IMR-90 (cell line): ENCODE measurements at regions not wholly inside any gene's neighbourhood (a gene's known extent, or its start where the extent isn't known, plus 50 kb on each side); places are given as distances from the start of the nearest gene placed in this dataset.

Experiments
- ATAC-seq: fragments of 200-7000 bp; cut with Tn5 transposase; 2 replicates; pipeline ENCODE4 v1.9.1; 2020; ENCODE audit warnings: low read depth, mild to moderate bottlenecking, moderate library complexity
- BruUV-seq: library from RNA; stranded (reverse); fragments of 400-500 nt; replicated peaks from 2 replicates; lab custom pipeline; 2021; lab: Mats Ljungman, UMichigan
- CTCF ChIA-PET: fragments of 300-600 bp; formaldehyde crosslinking; extraction: SDS; loops from one replicate; lab custom pipeline; 2021; ENCODE audit warnings: antibody characterized with exemption; lab: Yijun Ruan, JAX
- POLR2A ChIA-PET: fragments of 300-600 bp; sonication (Branson Sonifier 250); formaldehyde crosslinking; loops from one replicate; lab custom pipeline; 2022; ENCODE audit warnings: antibody characterized with exemption; ENCODE audit not compliant: unreplicated experiment; lab: Charles Lee
- DNase-seq: peaks from one replicate; pipeline ENCODE4 v3.0.0; 2013
- H2AFZ ChIP-seq: replicated peaks from 2 replicates; pipeline ENCODE3; 2013; ENCODE audit warnings: low read length, mild to moderate bottlenecking; ENCODE audit not compliant: poor library complexity
- H2AK5ac ChIP-seq: 2 replicates; pipeline ENCODE4 v1.6.1; 2013; ENCODE audit warnings: low read depth, low read length, inconsistent platforms
- H2AK9ac ChIP-seq: replicated peaks from 2 replicates; pipeline ENCODE3; 2013; ENCODE audit warnings: mild to moderate bottlenecking, low read depth, low read length, moderate library complexity; ENCODE audit not compliant: poor library complexity
- H2BK120ac ChIP-seq: 2 replicates; pipeline ENCODE4 v1.6.1; 2013; ENCODE audit warnings: low read depth, low read length, inconsistent platforms
- H2BK15ac ChIP-seq: 3 replicates; pipeline ENCODE4 v1.6.1; 2013; ENCODE audit warnings: low read depth, low read length, inconsistent platforms
- H2BK20ac ChIP-seq: 2 replicates; pipeline ENCODE4 v1.6.1; 2013; ENCODE audit warnings: low read depth, mild to moderate bottlenecking, inconsistent platforms, low read length, moderate library complexity
- H2BK5ac ChIP-seq: 2 replicates; pipeline ENCODE4 v1.6.1; 2013; ENCODE audit warnings: mild to moderate bottlenecking, low read depth, low read length, inconsistent platforms; ENCODE audit not compliant: poor library complexity, severe bottlenecking
- H3K14ac ChIP-seq: replicated peaks from 2 replicates; pipeline ENCODE4 v1.6.1; 2013; ENCODE audit warnings: low read depth, low read length, inconsistent platforms
- H3K18ac ChIP-seq: 2 replicates; pipeline ENCODE4 v1.6.1; 2013; ENCODE audit warnings: low read depth, low read length, control low read depth
- H3K23ac ChIP-seq: 2 replicates; pipeline ENCODE4 v1.6.1; 2013; ENCODE audit warnings: low read depth, low read length, inconsistent platforms
- H3K27ac ChIP-seq: 2 replicates; pipeline ENCODE4 v1.5.1; 2013; ENCODE audit warnings: mild to moderate bottlenecking, control low read depth, low read length; ENCODE audit not compliant: insufficient read depth
- H3K27me3 ChIP-seq: 2 replicates; pipeline ENCODE4 v1.6.1; 2013; ENCODE audit warnings: low read length; ENCODE audit not compliant: control insufficient read depth, insufficient read depth
- H3K36me3 ChIP-seq: 2 replicates; pipeline ENCODE4 v1.6.1; 2013; ENCODE audit warnings: low read length, mixed read lengths; ENCODE audit not compliant: control insufficient read depth, insufficient read depth
- H3K4ac ChIP-seq: 2 replicates; pipeline ENCODE4 v1.6.1; 2013; ENCODE audit warnings: low read depth, low read length, inconsistent platforms
- H3K4me1 ChIP-seq: 2 replicates; pipeline ENCODE4 v1.6.1; 2013; ENCODE audit warnings: low read length, mixed read lengths; ENCODE audit not compliant: control insufficient read depth, insufficient read depth
- H3K4me2 ChIP-seq: 2 replicates; pipeline ENCODE4 v1.6.1; 2013; ENCODE audit warnings: low read depth, mild to moderate bottlenecking, control low read depth, low read length, moderate library complexity
- H3K4me3 ChIP-seq: 2 replicates; pipeline ENCODE4 v1.5.1; 2013; ENCODE audit warnings: low read depth, mild to moderate bottlenecking, control low read depth, low read length, moderate library complexity; ENCODE audit not compliant: insufficient read depth
- H3K56ac ChIP-seq: 2 replicates; pipeline ENCODE4 v1.6.1; 2013; ENCODE audit warnings: low read length, inconsistent platforms; ENCODE audit not compliant: insufficient read depth; ENCODE audit errors: extremely low read depth
- H3K79me1 ChIP-seq, 2 experiments: 2 replicates each; pipeline ENCODE4 v1.6.1; 2013; ENCODE audit warnings: low read length in 2 of 2, inconsistent platforms in 1 of 2, low read depth in 1 of 2
- H3K9ac ChIP-seq: 2 replicates; pipeline ENCODE4 v1.6.1; 2013; ENCODE audit warnings: low read depth, low read length, control low read depth
- H3K9me1 ChIP-seq: 2 replicates; pipeline ENCODE4 v1.6.1; 2013; ENCODE audit warnings: low read length, inconsistent platforms; ENCODE audit not compliant: insufficient read depth
- H3K9me3 ChIP-seq: 2 replicates; pipeline ENCODE4 v1.6.1; 2013; ENCODE audit warnings: low read length; ENCODE audit not compliant: control insufficient read depth, insufficient read depth
- H4K20me1 ChIP-seq: 2 replicates; pipeline ENCODE4 v1.6.1; 2013; ENCODE audit warnings: low read length, inconsistent platforms; ENCODE audit not compliant: insufficient read depth
- H4K5ac ChIP-seq: 2 replicates; pipeline ENCODE4 v1.6.1; 2013; ENCODE audit warnings: mild to moderate bottlenecking, low read depth, low read length, control low read depth
- H4K8ac ChIP-seq, 2 experiments: 2 replicates each; pipeline ENCODE4 v1.6.1; 2013; ENCODE audit warnings: low read depth in 2 of 2, low read length in 2 of 2, control low read depth in 1 of 2, inconsistent platforms in 1 of 2
- H4K91ac ChIP-seq: 2 replicates; pipeline ENCODE4 v1.6.1; 2013; ENCODE audit warnings: low read depth, low read length, inconsistent platforms; ENCODE audit not compliant: insufficient read depth
- BHLHE40 ChIP-seq: fragments of 150-350 bp; IDR thresholded peaks from 2 replicates; pipeline ENCODE4 v1.6.1; 2016; ENCODE audit warnings: mild to moderate bottlenecking, low read depth, low read length
- CEBPB ChIP-seq: IDR thresholded peaks from 2 replicates; pipeline ENCODE4 v1.6.1; 2012; ENCODE audit warnings: low read depth, low read length, improper control_type of control experiment
- FOS ChIP-seq: fragments of 150-350 bp; IDR thresholded peaks from 2 replicates; pipeline ENCODE4 v1.6.1; 2016; ENCODE audit warnings: low read depth, low read length
- MAFK ChIP-seq: IDR thresholded peaks from 2 replicates; pipeline ENCODE4 v1.6.1; 2012; ENCODE audit warnings: low read depth, low read length, improper control_type of control experiment
- MAZ ChIP-seq: IDR thresholded peaks from 2 replicates; pipeline ENCODE4 v1.6.1; 2012; ENCODE audit warnings: low read depth, mild to moderate bottlenecking, low read length, improper control_type of control experiment, moderate library complexity, borderline replicate concordance
- MXI1 ChIP-seq: IDR thresholded peaks from 2 replicates; pipeline ENCODE4 v1.6.1; 2012; ENCODE audit warnings: low read depth, mild to moderate bottlenecking, low read length, moderate library complexity, borderline replicate concordance
- NFE2L2 ChIP-seq: fragments of 150-350 bp; IDR thresholded peaks from 2 replicates; pipeline ENCODE4 v1.6.1; 2016; ENCODE audit warnings: low read depth, mild to moderate bottlenecking, low read length
- POLR2A ChIP-seq: IDR thresholded peaks from 2 replicates; pipeline ENCODE4 v1.6.1; 2012; ENCODE audit warnings: mild to moderate bottlenecking, low read depth, low read length
- RAD21 ChIP-seq: IDR thresholded peaks from 2 replicates; pipeline ENCODE4 v1.6.1; 2012; ENCODE audit warnings: low read length, improper control_type of control experiment
- RCOR1 ChIP-seq: IDR thresholded peaks from 2 replicates; pipeline ENCODE4 v1.6.1; 2012; ENCODE audit warnings: mild to moderate bottlenecking, low read length, improper control_type of control experiment; ENCODE audit not compliant: insufficient replicate concordance
- RFX5 ChIP-seq: IDR thresholded peaks from 2 replicates; pipeline ENCODE4 v1.8.0; 2012; ENCODE audit warnings: low read depth, mild to moderate bottlenecking, low read length, moderate library complexity
- SMC3 ChIP-seq: fragments of 150-350 bp; IDR thresholded peaks from 2 replicates; pipeline ENCODE4 v1.6.1; 2016; ENCODE audit warnings: low read depth, mild to moderate bottlenecking, antibody characterized with exemption, low read length, moderate library complexity
- WGBS, 2 experiments: methylation state at CpG; one replicate each; pipeline versions ENCODE4 v1.1.5 to v1.1.7; 2013; ENCODE audit warnings: missing lambda C conversion rate in 2 of 2; ENCODE audit not compliant: insufficient read length in 1 of 2; ENCODE audit errors: extremely low coverage in 2 of 2; 5-methylcytosine and 5-hydroxymethylcytosine counted together
- dilution Hi-C: fragments of 300-500 bp; cut with HindIII; formaldehyde crosslinking; loops from one replicate; pipeline ENCODE4 v1.14.3; 2018; ENCODE audit warnings: low sequenced_read_pairs; ENCODE audit not compliant: unreplicated experiment
- in situ Hi-C: fragments of 300-500 bp; cut with MboI; formaldehyde crosslinking; loops from 3 replicates; pipeline ENCODE4 v1.14.3; 2019; ENCODE audit warnings: low sequenced_read_pairs, inconsistent platforms, mixed read lengths
- intact Hi-C: fragments of 100-400 bp; cut with micrococcal nuclease; formaldehyde crosslinking; loops from 2 replicates; pipeline ENCODE4 v1.10.0; 2022
- TF ChIP-seq, protein P1 (sequence below): conservative IDR thresholded peaks from 2 replicates; pipeline ENCODE4 v1.5.1; 2012; ENCODE audit warnings: mild to moderate bottlenecking, low read depth, low read length, improper control_type of control experiment
- TF ChIP-seq, protein P2 (sequence below): fragments of 150-350 bp; IDR thresholded peaks from 2 replicates; pipeline ENCODE4 v1.6.1; 2016; ENCODE audit warnings: low read depth, mild to moderate bottlenecking, low read length, moderate library complexity, borderline replicate concordance

DNA sequence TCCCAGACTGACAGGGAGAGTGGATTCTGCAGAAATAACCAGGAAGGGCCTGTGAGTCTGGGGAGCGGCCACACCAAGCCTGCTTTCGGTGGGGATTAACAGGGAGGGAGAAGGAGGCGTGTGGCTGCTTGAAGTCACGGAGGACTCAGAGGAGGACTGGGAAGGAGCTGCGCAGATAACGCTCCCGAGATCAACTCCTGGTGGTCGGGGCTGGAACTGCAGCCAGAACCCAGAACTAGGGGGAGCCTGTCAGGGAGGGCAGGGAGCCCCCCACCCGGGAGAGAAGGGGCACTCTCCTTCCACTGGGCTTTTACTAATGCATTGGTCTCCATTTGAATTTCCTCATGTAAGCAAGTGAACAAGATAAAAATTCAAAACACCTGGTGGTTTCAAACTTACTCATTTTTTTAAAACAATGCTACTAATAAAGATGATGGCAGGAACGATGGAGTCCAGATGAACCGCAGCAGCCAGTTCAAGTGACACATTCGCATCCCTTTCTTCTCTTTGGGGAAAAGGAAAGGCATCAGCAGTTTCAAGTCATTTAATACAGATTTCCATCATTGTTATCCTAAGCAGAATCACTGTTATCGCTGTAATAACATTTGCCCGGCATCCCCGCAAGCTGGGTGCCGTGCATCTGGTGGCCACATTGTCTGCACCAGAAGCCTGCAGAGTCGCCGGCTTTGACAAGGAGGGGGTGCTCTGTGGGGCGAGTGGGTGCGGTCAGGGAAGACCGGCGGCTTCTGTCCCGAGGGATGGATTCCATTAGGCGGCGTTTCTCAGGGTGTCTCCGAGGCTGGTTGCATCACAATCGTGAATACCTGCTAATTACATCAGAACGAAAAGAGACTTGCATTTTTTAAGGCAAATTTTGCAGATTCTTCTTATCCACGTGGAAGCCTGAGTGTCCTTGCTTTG, 183.0 kb downstream of the FOXL1 start:
- intact Hi-C loops, result loop anchor here (2.0 to 10.0 kb wide), 2 partner anchors 185 to 303 kb away; no protein-coding TSS in a partner anchor
- in situ Hi-C loops, result no loop called here
- peak overlapping the region; percentile 92 for H2AFZ ChIP-seq
- TF ChIP-seq POLR2A (no peak), RFX5 (no peak), MXI1 (no peak), CEBPB (peak; percentile 67), SMC3 (peak; percentile 58), BHLHE40 (no peak), MAZ (peak; percentile 56; the same call in 1 of the 2 replicates), MAFK (peak; percentile 4; the same call in 1 of the 2 replicates), RCOR1 (no peak), RAD21 (peak; percentile 61), FOS (no peak), NFE2L2 (no peak)
- TF ChIP-seq, protein P1, sequence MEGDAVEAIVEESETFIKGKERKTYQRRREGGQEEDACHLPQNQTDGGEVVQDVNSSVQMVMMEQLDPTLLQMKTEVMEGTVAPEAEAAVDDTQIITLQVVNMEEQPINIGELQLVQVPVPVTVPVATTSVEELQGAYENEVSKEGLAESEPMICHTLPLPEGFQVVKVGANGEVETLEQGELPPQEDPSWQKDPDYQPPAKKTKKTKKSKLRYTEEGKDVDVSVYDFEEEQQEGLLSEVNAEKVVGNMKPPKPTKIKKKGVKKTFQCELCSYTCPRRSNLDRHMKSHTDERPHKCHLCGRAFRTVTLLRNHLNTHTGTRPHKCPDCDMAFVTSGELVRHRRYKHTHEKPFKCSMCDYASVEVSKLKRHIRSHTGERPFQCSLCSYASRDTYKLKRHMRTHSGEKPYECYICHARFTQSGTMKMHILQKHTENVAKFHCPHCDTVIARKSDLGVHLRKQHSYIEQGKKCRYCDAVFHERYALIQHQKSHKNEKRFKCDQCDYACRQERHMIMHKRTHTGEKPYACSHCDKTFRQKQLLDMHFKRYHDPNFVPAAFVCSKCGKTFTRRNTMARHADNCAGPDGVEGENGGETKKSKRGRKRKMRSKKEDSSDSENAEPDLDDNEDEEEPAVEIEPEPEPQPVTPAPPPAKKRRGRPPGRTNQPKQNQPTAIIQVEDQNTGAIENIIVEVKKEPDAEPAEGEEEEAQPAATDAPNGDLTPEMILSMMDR, result peak; percentile 69
- TF ChIP-seq, protein P2, sequence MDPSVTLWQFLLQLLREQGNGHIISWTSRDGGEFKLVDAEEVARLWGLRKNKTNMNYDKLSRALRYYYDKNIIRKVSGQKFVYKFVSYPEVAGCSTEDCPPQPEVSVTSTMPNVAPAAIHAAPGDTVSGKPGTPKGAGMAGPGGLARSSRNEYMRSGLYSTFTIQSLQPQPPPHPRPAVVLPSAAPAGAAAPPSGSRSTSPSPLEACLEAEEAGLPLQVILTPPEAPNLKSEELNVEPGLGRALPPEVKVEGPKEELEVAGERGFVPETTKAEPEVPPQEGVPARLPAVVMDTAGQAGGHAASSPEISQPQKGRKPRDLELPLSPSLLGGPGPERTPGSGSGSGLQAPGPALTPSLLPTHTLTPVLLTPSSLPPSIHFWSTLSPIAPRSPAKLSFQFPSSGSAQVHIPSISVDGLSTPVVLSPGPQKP, result no peak

More for the DNA sequence above, 183.0 kb downstream of the FOXL1 start:
- Histone ChIP-seq H3K27me3 (no peaks in the 10 kb centered on the region; the same call in 1 of the 2 replicates), H3K79me1 (no peaks in the 10 kb centered on the region), H3K4me1 (peaks cover 6% of the 10 kb centered on the region; the same call in 1 of the 2 replicates), H4K5ac (no peak overlapping the region), H3K9ac (no peak overlapping the region), H2BK20ac (peak overlapping the region; percentile 59; the same call in 1 of the 2 replicates), H4K8ac (peak overlapping the region in 1 of 2 experiments; percentile 77; a peak in 1 of 4 replicates), H3K56ac (no peak overlapping the region), H2AK5ac (peak overlapping the region; percentile 81; the same call in 1 of the 2 replicates), H2BK5ac (no peak overlapping the region), H3K4me2 (peak overlapping the region; percentile 60), H3K4me3 (peak overlapping the region; percentile 13; the same call in 1 of the 2 replicates), H4K91ac (peak overlapping the region; percentile 75), H3K9me1 (no peaks in the 10 kb centered on the region; the same call in 1 of the 2 replicates), H2AK9ac (peak overlapping the region; percentile 23), H2BK120ac (peak overlapping the region; percentile 35), H3K4ac (peak overlapping the region; percentile 65), H3K23ac (peak overlapping the region; percentile 32; the same call in 1 of the 2 replicates), H4K20me1 (no peaks in the 10 kb centered on the region), H3K36me3 (no peaks in the 10 kb centered on the region), H3K14ac (peak overlapping the region; percentile 60; the same call in 1 of the 2 replicates), H3K9me3 (no peaks in the 10 kb centered on the region), H3K27ac (no peak overlapping the region), H2BK15ac (peak overlapping the region; percentile 44; the same call in 1 of the 3 replicates), H3K18ac (no peak overlapping the region)
- CTCF ChIA-PET, result interaction anchor here (0.7 to 1.5 kb wide), 5 partner anchors 9 to 153 kb away, joined by 3 to 4 read pairs (median 4); no protein-coding TSS in a partner anchor
- BruUV-seq, result no TSS peak
- dilution Hi-C loops, result no loop called here
- peak; percentile 68 for DNase-seq
- WGBS, 2 experiments, result 23% methylated on average over 13 of the region's 29 CpGs; no CpG with 5 or more reads in 1 of the 2 experiments
- ATAC-seq, result peak; percentile 97
- POLR2A ChIA-PET, result no interaction called here
